ENCODE measurements at regions not wholly inside any gene's neighbourhood (a gene's known extent, or its start where the extent isn't known, plus 50 kb on each side); places are given as distances from the start of the nearest gene placed in this dataset.

DNA sequence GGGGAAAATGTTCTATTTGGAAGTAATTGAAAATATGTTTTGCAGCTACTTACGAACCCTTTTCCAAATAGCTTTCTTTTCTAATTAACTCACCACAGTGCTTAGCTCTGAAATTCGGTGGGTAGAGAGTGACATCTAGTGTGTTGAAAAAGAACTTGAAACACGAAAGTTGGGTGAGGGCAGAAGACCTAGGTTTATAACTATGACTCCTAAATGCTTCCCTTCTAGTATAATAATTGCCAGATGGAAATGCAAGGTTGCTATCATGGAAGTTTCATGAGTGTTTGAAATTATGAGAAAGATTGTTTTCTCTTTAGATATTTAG lies 77.3 kb upstream of the NOCT start:
- TF ChIP-seq CTCF (conservative IDR thresholded peaks at IDR 0.05; ENCODE audit: control insufficient read depth, insufficient read depth, low read depth, low read length) = peak; percentile 49
- no peak overlapping the region for H3K4me3 ChIP-seq (ENCODE audit: control insufficient read depth, low read depth, low read length)
- DNase-seq (ENCODE audit: low read depth) = peak; percentile 63

- DNase-seq (ENCODE audit: low read depth) = no peak
- H3K4me3 ChIP-seq (ENCODE audit: control insufficient read depth, low read depth, low read length) = no peak overlapping the region
- TF ChIP-seq CTCF (conservative IDR thresholded peaks at IDR 0.05; ENCODE audit: control insufficient read depth, insufficient read depth, low read depth, low read length) = no peak
Observed at GRCh38 chr4:138935135-138935807, 80.3 kb upstream of the NOCT start.

GRCh38 chr4:138927072-138927471 lies 88.5 kb upstream of the NOCT start:
- peak; percentile 26 for DNase-seq (ENCODE audit: low read depth)
- no peak overlapping the region for H3K4me3 ChIP-seq (ENCODE audit: control insufficient read depth, low read depth, low read length)

DNA sequence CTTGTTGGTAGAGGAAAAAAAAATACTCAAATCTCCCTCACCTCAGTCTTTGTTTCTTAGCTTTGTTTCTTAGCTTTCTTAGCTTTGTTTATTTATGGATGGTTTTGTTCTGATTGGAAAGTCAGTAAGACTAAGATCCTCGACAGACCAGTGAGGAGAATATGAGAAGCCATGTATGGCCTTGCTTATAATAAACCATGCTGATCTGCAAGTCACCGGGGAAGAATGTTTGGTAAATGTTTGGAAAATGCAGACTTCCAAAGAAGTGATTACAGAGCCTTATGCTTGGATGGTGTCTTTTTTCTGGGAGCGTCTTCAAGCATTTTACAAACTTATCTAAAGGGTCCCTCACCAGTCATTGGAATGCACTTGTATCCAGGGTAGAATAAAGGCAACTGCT lies 90.1 kb upstream of the NOCT start:
- H3K4me3 ChIP-seq (ENCODE audit: control insufficient read depth, low read depth, low read length) = no peak overlapping the region
- TF ChIP-seq CTCF (conservative IDR thresholded peaks at IDR 0.05; ENCODE audit: control insufficient read depth, insufficient read depth, low read depth, low read length) = no peak
- DNase-seq (ENCODE audit: low read depth) = no peak

More at GRCh38 chr4:138927072-138927471, 88.5 kb upstream of the NOCT start:
- no peak for TF ChIP-seq CTCF (conservative IDR thresholded peaks at IDR 0.05; ENCODE audit: control insufficient read depth, insufficient read depth, low read depth, low read length)

GRCh38 chr4:138919094-138919936 lies 96.3 kb upstream of the NOCT start:
- TF ChIP-seq CTCF (conservative IDR thresholded peaks at IDR 0.05; ENCODE audit: control insufficient read depth, insufficient read depth, low read depth, low read length) = peak; percentile 85
- peak; percentile 79 for DNase-seq (ENCODE audit: low read depth)
- H3K4me3 ChIP-seq (ENCODE audit: control insufficient read depth, low read depth, low read length) = no peak overlapping the region

DNA sequence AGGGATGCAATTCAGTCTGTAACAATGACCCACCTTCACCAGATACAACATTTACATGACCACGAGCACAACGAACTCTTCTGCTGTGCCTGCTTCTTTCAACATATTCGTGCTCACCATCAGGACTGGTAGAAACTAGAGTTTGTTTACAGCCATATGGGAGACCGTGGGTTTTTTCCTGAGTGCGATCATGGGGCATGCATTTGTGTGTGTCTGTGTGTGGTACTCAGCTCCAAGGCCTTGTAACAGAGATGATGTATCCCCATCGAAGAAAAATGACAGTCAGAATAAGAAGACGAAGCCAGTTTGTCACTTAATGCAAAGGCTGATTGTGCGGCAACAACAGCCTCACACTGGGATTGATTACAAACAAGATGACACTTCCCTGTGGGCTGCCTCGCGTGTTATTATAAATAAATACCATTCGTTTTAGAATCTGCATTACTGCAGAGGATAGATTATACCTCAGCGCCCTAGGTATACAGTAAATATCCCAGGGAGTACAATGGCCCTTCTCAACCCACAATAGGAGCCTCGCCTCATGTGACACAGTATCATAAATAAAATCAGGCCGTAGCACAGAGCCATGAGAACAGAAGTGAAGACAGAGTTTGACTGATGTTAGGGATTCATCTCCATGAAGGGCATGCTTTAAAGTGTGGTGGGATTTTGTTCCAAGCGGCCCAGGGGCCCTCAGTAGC lies 97.3 kb upstream of the NOCT start:
- no peak for TF ChIP-seq CTCF (conservative IDR thresholded peaks at IDR 0.05; ENCODE audit: control insufficient read depth, insufficient read depth, low read depth, low read length)
- no peak for DNase-seq (ENCODE audit: low read depth)
- no peak overlapping the region for H3K4me3 ChIP-seq (ENCODE audit: control insufficient read depth, low read depth, low read length)

All from fibroblast of mammary gland (primary cell).